Vagina (tissue), 2 donors: ENCODE measurements at regions not wholly inside any gene's neighbourhood (a gene's known extent, or its start where the extent isn't known, plus 50 kb on each side); places are given as distances from the start of the nearest gene placed in this dataset.

ENCODE experiments used
- POLR2A ChIP-seq, 2 donors: fragments of 450-650 bp; IDR thresholded peaks; one replicate each; pipeline ENCODE4 v1.6.1; 2017; ENCODE audit warnings: antibody characterized with exemption in 2 of 2, mild to moderate bottlenecking in 2 of 2, moderate library complexity in 2 of 2
- POLR2AphosphoS5 ChIP-seq, 2 donors: sonication (generic); formaldehyde crosslinking; IDR thresholded peaks; one replicate each; pipeline ENCODE4 v1.9.0; 2017; ENCODE audit warnings: antibody characterized with exemption in 2 of 2, mild to moderate bottlenecking in 2 of 2, low read depth in 1 of 2; ENCODE audit not compliant: insufficient read depth in 1 of 2
- TF ChIP-seq, protein P1 (sequence below), 3 experiments: fragments of 450-650 bp in 2 of 3; fragments of 200-600 bp in 1 of 3; sonication (generic) in 1 of 3; IDR thresholded peaks; one replicate each; pipeline ENCODE4 v1.5.1; 2017 to 2019; ENCODE audit warnings: antibody characterized with exemption in 3 of 3, mild to moderate bottlenecking in 2 of 3, moderate library complexity in 2 of 3

DNA sequence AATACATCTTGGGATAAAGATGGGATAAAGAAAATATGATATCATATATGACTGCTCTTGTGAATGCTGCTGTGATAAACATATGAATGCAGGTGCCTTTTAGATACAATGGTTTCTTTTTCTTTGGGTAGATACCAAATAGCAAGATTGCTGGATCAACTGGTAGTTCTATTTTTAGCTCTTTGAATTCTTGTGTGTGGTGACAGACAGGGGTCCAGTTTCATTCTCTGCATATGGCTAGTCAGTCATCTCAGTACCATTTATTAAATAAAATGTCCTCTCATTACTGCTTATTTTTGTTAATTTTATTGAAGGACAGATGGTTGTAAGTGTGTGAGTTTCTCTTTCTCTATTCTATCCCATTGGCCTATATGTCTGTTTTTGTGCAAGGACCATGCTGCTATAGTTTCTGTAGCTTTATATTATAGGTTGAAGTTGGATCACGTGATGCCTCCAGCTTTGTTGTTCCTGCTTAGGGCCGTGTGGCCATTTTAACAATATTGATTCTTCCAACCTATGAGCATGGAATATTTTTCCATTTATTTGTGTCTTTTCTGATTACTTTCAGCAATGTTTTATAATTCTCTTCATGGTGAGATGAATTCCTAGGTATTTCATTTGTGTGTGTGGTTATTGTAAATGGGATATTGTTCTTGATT is 1089.8 kb upstream of the CADM2 start:
- TF ChIP-seq, protein P1, sequence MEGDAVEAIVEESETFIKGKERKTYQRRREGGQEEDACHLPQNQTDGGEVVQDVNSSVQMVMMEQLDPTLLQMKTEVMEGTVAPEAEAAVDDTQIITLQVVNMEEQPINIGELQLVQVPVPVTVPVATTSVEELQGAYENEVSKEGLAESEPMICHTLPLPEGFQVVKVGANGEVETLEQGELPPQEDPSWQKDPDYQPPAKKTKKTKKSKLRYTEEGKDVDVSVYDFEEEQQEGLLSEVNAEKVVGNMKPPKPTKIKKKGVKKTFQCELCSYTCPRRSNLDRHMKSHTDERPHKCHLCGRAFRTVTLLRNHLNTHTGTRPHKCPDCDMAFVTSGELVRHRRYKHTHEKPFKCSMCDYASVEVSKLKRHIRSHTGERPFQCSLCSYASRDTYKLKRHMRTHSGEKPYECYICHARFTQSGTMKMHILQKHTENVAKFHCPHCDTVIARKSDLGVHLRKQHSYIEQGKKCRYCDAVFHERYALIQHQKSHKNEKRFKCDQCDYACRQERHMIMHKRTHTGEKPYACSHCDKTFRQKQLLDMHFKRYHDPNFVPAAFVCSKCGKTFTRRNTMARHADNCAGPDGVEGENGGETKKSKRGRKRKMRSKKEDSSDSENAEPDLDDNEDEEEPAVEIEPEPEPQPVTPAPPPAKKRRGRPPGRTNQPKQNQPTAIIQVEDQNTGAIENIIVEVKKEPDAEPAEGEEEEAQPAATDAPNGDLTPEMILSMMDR (IDR thresholded peaks at IDR 0.05), result no peak
- TF ChIP-seq POLR2A (IDR thresholded peaks at IDR 0.05) (no peak), POLR2AphosphoS5 (IDR thresholded peaks at IDR 0.05; ENCODE audit: insufficient read depth in 1 of 2, low read depth in 1 of 2) (no peak)
